ENCODE measurements at regions not wholly inside any gene's neighbourhood (a gene's known extent, or its start where the extent isn't known, plus 50 kb on each side); places are given as distances from the start of the nearest gene placed in this dataset.

DNA sequence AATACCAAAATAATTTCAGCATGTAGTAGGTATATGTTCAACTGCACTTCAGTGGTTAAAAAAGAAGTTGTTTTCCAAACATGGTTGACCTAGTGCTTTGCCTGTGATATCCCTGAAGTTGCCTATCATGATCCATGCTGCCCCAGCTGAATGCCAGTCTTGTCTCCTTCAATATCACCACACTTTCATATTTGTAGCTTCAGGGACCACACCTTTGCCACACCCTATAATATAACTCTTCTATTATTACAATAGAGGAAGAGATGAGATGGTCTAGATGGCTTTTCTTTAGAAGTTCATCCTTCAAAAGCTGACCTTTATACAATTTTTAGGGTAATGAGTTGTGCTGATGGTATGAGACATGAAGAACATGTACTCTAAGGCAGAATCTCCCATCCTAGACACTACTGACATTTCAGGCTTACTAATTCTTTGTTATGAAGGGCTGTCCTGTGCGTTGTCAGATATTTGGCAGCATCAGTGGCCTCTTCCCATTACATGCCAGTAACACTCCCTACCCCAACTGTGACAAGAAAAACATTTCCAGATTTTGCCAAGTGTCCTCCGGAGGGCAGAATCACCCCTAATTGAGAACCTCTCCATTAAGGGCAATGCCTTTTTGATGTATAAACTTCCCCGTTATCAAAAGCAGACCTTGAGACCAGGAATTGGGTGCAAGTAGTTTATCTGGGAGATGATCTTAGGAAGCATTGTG lies 76.2 kb upstream of the PLCL2 start:
- Mint-ChIP-seq H3K4me1 (no peaks in the 10 kb centered on the region), H3K27ac (no peak overlapping the region), H3K27me3 (ENCODE audit: low read depth) (no peaks in the 10 kb centered on the region), H3K4me3 (no peak overlapping the region), H3K36me3 (ENCODE audit: low read depth) (no peaks in the 10 kb centered on the region), H3K9me3 (no peaks in the 10 kb centered on the region)
- TF ChIP-seq, protein P1, sequence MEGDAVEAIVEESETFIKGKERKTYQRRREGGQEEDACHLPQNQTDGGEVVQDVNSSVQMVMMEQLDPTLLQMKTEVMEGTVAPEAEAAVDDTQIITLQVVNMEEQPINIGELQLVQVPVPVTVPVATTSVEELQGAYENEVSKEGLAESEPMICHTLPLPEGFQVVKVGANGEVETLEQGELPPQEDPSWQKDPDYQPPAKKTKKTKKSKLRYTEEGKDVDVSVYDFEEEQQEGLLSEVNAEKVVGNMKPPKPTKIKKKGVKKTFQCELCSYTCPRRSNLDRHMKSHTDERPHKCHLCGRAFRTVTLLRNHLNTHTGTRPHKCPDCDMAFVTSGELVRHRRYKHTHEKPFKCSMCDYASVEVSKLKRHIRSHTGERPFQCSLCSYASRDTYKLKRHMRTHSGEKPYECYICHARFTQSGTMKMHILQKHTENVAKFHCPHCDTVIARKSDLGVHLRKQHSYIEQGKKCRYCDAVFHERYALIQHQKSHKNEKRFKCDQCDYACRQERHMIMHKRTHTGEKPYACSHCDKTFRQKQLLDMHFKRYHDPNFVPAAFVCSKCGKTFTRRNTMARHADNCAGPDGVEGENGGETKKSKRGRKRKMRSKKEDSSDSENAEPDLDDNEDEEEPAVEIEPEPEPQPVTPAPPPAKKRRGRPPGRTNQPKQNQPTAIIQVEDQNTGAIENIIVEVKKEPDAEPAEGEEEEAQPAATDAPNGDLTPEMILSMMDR (IDR thresholded peaks at IDR 0.05; ENCODE audit: unreplicated experiment in 3 of 3) = no peak

DNA sequence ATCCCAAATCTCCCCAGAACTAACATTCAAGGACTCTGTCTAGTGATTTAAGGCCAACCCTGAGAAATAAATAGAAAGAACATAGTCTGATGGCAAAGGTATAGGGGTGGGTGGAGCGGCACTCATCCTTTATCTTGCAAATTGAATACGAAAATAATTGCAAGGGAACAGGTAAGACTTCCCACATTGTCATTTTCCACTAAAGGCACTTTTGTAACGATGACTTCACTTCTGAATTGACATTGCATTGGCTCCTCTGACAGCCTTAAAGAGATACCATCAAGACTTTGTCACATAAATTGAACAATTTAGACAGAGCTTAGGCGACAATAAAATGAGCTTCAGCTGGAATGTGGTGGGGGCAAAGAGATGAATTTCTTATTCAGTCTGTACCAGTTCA lies 75.3 kb upstream of the PLCL2 start:
- Mint-ChIP-seq H3K4me1 (no peaks in the 10 kb centered on the region), H3K9me3 (no peaks in the 10 kb centered on the region), H3K4me3 (no peak overlapping the region), H3K27me3 (ENCODE audit: low read depth) (no peaks in the 10 kb centered on the region), H3K36me3 (ENCODE audit: low read depth) (no peaks in the 10 kb centered on the region), H3K27ac (no peak overlapping the region)
- TF ChIP-seq, protein P1 (IDR thresholded peaks at IDR 0.05; ENCODE audit: unreplicated experiment in 3 of 3) = no peak

DNA sequence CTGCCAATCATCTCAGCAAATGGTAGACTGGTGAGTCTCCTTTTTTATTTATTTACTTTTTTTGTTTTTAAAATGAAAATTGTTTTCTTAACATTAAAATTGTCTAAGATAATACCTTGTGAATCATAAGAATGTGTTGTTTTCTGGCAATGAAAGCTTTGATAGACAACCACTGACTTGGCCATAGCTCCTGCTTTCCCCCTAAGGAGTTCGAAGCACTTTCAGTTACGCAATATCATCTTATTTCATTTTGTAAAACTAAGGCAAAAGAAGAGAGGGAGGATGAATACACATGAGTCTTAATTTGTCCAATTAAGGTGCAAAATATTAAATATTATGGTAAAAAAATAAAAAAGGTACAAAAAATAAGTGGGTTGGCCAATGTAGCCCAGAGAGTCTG lies 74.8 kb upstream of the PLCL2 start:
- no peaks in the 10 kb centered on the region for H3K4me1 Mint-ChIP-seq
- H3K9me3 Mint-ChIP-seq = no peaks in the 10 kb centered on the region
- TF ChIP-seq, protein P1 (IDR thresholded peaks at IDR 0.05; ENCODE audit: unreplicated experiment in 3 of 3) = no peak
- no peak overlapping the region for H3K4me3 Mint-ChIP-seq
- H3K36me3 Mint-ChIP-seq (ENCODE audit: low read depth) = no peaks in the 10 kb centered on the region
- no peaks in the 10 kb centered on the region for H3K27me3 Mint-ChIP-seq (ENCODE audit: low read depth)
- no peak overlapping the region for H3K27ac Mint-ChIP-seq

DNA sequence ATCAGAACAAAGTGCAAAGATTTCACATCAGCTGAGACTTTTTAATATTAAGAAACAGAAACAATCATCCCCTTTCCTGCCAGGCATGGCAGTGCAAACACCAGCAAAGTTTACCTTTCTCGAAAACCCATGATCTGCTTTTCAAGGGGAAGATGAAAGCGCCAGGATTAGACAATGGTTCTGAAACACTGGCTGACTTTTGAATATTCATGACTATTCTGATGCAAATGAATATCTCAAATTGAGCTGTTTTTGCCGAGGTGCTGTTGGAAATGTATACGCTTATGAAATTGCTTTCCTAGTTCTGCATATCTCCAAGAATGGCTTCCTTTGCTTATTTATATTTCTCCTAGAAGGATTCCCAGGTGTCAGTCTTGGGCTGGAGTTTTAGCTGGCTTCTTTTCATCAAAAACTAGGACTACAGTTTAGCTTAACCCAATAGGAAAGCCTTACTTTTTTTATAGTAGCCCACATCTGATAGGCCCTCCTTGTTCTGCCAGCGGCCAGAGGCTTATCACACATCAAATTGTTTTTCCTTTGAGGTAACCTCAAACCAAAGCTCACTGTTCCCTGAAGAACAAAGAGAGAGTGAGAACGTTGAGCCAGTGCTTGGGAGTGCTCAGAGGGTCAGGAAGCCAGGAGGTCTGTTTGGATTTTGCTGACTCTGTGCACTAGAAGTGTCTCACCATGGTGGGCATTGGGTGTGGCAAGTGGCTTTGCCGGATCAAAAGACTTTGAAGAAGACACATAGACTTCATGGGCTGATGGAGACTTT lies 74.0 kb upstream of the PLCL2 start:
- H3K27me3 Mint-ChIP-seq (ENCODE audit: low read depth) = no peaks in the 10 kb centered on the region
- no peaks in the 10 kb centered on the region for H3K36me3 Mint-ChIP-seq (ENCODE audit: low read depth)
- TF ChIP-seq, protein P1 (IDR thresholded peaks at IDR 0.05; ENCODE audit: unreplicated experiment in 3 of 3) = no peak
- H3K27ac Mint-ChIP-seq = no peak overlapping the region
- H3K9me3 Mint-ChIP-seq = no peaks in the 10 kb centered on the region
- no peak overlapping the region for H3K4me3 Mint-ChIP-seq
- H3K4me1 Mint-ChIP-seq = no peaks in the 10 kb centered on the region

- H3K4me3 Mint-ChIP-seq = no peak overlapping the region
- no peaks in the 10 kb centered on the region for H3K27me3 Mint-ChIP-seq (ENCODE audit: low read depth)
- TF ChIP-seq, protein P1 (IDR thresholded peaks at IDR 0.05; ENCODE audit: unreplicated experiment in 3 of 3) = no peak
- H3K27ac Mint-ChIP-seq = no peak overlapping the region
- H3K36me3 Mint-ChIP-seq (ENCODE audit: low read depth) = no peaks in the 10 kb centered on the region
- no peaks in the 10 kb centered on the region for H3K4me1 Mint-ChIP-seq
- no peaks in the 10 kb centered on the region for H3K9me3 Mint-ChIP-seq
Observed at GRCh38 chr3:16811950-16812349, 72.8 kb upstream of the PLCL2 start.

All from nephron (organoid).